ENCODE measurements at regions not wholly inside any gene's neighbourhood (a gene's known extent, or its start where the extent isn't known, plus 50 kb on each side); places are given as distances from the start of the nearest gene placed in this dataset.

GRCh38 chr2:85957256-85957655 is 68.5 kb upstream of the ST3GAL5 start:
- H3K4me3 ChIP-seq, result no peak overlapping the region
- no peak for TF ChIP-seq CTCF (IDR thresholded peaks at IDR 0.05; ENCODE audit: control extremely low read depth, extremely low read depth)
- WGBS, 2 donors, result 98 to 100% methylated on average over 2 of the region's 2 CpGs
- no peak overlapping the region for H3K27ac ChIP-seq (ENCODE audit: low read depth in 1 of 2, low read length in 1 of 2)
- H3K36me3 ChIP-seq (ENCODE audit: control insufficient read depth in 4 of 4, insufficient read depth in 4 of 4, low read length in 4 of 4), result no peaks in the 10 kb centered on the region
- peaks cover 0 to 24% (median 3%) of the 10 kb centered on the region in 5 donors for H3K4me1 ChIP-seq (ENCODE audit: control insufficient read depth in 5 of 5, insufficient read depth in 5 of 5, low read length in 5 of 5)
- DNase-seq (no peak), ATAC-seq (ENCODE audit: insufficient read depth, low FRiP score) (no peak)
- no peaks in the 10 kb centered on the region for H3K27me3 ChIP-seq (ENCODE audit: control insufficient read depth in 3 of 3, insufficient read depth in 3 of 3, low read length in 2 of 3)
- peaks cover 0 to 4% (median 0%) of the 10 kb centered on the region in 4 donors for H3K9me3 ChIP-seq (ENCODE audit: control insufficient read depth in 4 of 4, insufficient read depth in 3 of 4, low read length in 3 of 4)
- no peak overlapping the region for H3K9ac ChIP-seq (ENCODE audit: insufficient read depth in 1 of 2, low read length in 2 of 2)

GRCh38 chr2:85956646-85957039 is 67.9 kb upstream of the ST3GAL5 start:
- ATAC-seq (ENCODE audit: insufficient read depth, low FRiP score) (no peak), DNase-seq (no peak)
- Histone ChIP-seq H3K27me3 (ENCODE audit: control insufficient read depth in 3 of 3, insufficient read depth in 3 of 3, low read length in 2 of 3) (no peaks in the 10 kb centered on the region), H3K9me3 (ENCODE audit: control insufficient read depth in 4 of 4, insufficient read depth in 3 of 4, low read length in 3 of 4) (peaks cover 0 to 2% (median 0%) of the 10 kb centered on the region in 4 donors), H3K36me3 (ENCODE audit: control insufficient read depth in 4 of 4, insufficient read depth in 4 of 4, low read length in 4 of 4) (no peaks in the 10 kb centered on the region), H3K4me3 (no peak overlapping the region), H3K9ac (ENCODE audit: insufficient read depth in 1 of 2, low read length in 2 of 2) (no peak overlapping the region), H3K4me1 (ENCODE audit: control insufficient read depth in 5 of 5, insufficient read depth in 5 of 5, low read length in 5 of 5) (peaks cover 0 to 24% (median 3%) of the 10 kb centered on the region in 5 donors), H3K27ac (ENCODE audit: low read depth in 1 of 2, low read length in 1 of 2) (no peak overlapping the region)
- TF ChIP-seq CTCF (IDR thresholded peaks at IDR 0.05; ENCODE audit: control extremely low read depth, extremely low read depth), result no peak
- WGBS, 2 donors, result 92 to 94% methylated on average over 4 of the region's 4 CpGs

GRCh38 chr2:85954590-85955458 is 66.0 kb upstream of the ST3GAL5 start:
- WGBS, 2 donors, result 60 to 77% methylated on average over 10 of the region's 10 CpGs
- H3K27ac ChIP-seq (ENCODE audit: low read depth in 1 of 2, low read length in 1 of 2), result peak overlapping the region in 1 of 2 donors; percentile 64
- no peak for TF ChIP-seq CTCF (IDR thresholded peaks at IDR 0.05; ENCODE audit: control extremely low read depth, extremely low read depth)
- no peaks in the 10 kb centered on the region for H3K27me3 ChIP-seq (ENCODE audit: control insufficient read depth in 3 of 3, insufficient read depth in 3 of 3, low read length in 2 of 3)
- DNase-seq (peak; percentile 65 to 90 (median 73)), ATAC-seq (ENCODE audit: insufficient read depth, low FRiP score) (peak; percentile 65)
- no peak overlapping the region for H3K9ac ChIP-seq (ENCODE audit: insufficient read depth in 1 of 2, low read length in 2 of 2)
- H3K4me1 ChIP-seq (ENCODE audit: control insufficient read depth in 5 of 5, insufficient read depth in 5 of 5, low read length in 5 of 5), result peaks cover 0 to 26% (median 4%) of the 10 kb centered on the region in 5 donors
- H3K4me3 ChIP-seq, result no peak overlapping the region
- no peaks in the 10 kb centered on the region for H3K36me3 ChIP-seq (ENCODE audit: control insufficient read depth in 4 of 4, insufficient read depth in 4 of 4, low read length in 4 of 4)
- H3K9me3 ChIP-seq (ENCODE audit: control insufficient read depth in 4 of 4, insufficient read depth in 3 of 4, low read length in 3 of 4), result no peaks in the 10 kb centered on the region
